ENCODE measurements at regions not wholly inside any gene's neighbourhood (a gene's known extent, or its start where the extent isn't known, plus 50 kb on each side); places are given as distances from the start of the nearest gene placed in this dataset.

- TF ChIP-seq CTCF (conservative IDR thresholded peaks at IDR 0.05) (no peak), EZH2 (IDR thresholded peaks at IDR 0.05; ENCODE audit: low read depth) (no peak)
Measured at GRCh38 chr14:104503691-104504090, 75.9 kb upstream of the C14orf180 start.
